ENCODE measurements at regions not wholly inside any gene's neighbourhood (a gene's known extent, or its start where the extent isn't known, plus 50 kb on each side); places are given as distances from the start of the nearest gene placed in this dataset.
A peak's percentile ranks its signal among the peaks of the same experiment; 100 is the strongest.
"Not testable (repeated sequence)": the region's sequence is repeated elsewhere in the genome, so short reads cannot be mapped to it uniquely, and the experiment has no call there.

GRCh38 chr16:85220964-85221731 lies 108.9 kb upstream of the CIBAR2 start:
- no peak for DNase-seq (ENCODE audit: low read depth)

GRCh38 chr16:85221771-85222154 lies 109.5 kb upstream of the CIBAR2 start:
- DNase-seq (ENCODE audit: low read depth), result no peak

- no peak for DNase-seq (ENCODE audit: low read depth)
Measured at GRCh38 chr16:85222155-85222863, 110.0 kb upstream of the CIBAR2 start.

DNA sequence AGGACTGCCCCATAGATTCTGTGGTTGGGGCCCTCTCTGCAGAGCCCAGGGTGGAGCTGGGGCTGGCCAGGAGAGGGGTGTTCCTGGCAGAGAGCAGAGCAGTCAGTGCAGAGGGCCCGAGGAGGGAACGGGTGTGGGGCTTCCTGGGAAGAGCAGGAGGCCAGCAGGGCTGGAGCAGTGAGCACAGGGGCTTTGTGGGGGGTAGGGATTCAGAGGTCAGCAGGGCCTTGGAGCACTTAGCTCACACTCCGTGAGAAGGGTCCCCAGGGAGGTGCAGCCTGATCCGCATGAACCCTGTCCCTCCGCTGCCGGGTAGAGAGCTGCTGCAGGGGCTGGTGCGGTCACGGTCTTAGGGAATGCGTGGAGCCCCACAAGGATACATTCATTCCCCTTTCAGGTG lies 113.0 kb upstream of the CIBAR2 start:
- no peak for DNase-seq (ENCODE audit: low read depth)

DNA sequence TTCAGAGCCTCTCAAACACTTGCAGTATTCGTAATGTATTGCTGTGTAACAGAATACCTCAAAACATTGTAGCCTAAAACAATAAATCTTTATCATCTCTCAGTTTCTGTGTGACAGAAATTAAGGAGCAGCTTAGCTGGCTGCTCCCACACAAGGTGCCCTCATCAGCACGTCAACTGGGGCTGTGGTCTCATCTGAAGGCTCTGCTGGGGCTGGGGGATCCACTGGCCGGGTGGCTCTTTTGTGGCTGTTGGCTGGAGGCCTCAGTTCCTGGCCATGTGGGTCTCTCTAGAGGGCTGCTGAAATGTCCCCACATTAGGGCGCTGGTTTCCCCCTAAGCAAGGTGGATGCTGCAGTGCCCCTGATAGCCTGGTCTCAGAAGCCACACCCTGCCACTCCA lies 113.4 kb upstream of the CIBAR2 start:
- no peak for DNase-seq (ENCODE audit: low read depth)

DNA sequence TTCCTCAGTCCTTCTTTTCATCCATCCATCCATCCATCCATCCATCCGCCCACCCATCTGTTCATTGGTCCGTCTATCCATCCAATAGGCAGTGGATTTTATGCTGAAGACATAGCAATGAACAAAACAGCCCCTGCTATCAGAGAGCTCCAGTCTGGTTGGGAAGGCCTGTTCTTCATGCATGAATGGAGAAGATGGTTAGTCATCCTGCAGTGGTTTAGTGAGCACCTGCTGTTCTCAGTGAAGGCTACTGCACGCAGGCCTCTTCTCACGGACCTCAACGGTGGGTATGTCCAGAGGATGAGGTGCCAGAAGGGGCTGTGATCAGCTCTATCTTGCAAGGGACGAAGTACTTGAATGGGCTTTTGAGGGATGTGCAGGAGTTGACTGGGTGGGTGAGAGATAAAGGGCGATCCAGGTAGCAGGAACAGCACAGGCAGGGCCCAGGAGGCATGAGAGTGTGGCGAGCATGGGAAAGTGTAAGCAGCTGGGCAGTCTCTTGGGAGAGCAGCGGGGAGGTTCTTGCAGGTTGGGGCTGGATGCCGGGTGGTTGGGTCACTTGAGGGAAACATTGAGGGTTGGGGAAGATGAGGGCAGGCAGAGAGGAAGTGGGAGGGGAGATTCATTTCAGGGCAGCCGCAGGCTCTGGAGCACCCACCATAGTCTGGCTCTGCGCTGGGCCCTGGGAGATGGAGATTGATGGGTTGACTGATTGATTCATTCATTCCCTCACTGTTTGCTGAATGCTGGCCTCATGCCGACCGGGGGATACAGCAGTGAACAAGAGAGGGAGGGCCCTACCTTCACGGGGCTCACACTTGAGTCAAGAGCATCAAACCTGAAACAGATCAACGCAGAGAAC lies 115.0 kb upstream of the CIBAR2 start:
- no peak for DNase-seq (ENCODE audit: low read depth)

- peak; percentile 60 for DNase-seq (ENCODE audit: low read depth)
Measured at GRCh38 chr16:85227946-85228862, 115.9 kb upstream of the CIBAR2 start.

- DNase-seq (ENCODE audit: low read depth), result no peak
Measured at GRCh38 chr16:85228970-85229430, 116.7 kb upstream of the CIBAR2 start.

DNA sequence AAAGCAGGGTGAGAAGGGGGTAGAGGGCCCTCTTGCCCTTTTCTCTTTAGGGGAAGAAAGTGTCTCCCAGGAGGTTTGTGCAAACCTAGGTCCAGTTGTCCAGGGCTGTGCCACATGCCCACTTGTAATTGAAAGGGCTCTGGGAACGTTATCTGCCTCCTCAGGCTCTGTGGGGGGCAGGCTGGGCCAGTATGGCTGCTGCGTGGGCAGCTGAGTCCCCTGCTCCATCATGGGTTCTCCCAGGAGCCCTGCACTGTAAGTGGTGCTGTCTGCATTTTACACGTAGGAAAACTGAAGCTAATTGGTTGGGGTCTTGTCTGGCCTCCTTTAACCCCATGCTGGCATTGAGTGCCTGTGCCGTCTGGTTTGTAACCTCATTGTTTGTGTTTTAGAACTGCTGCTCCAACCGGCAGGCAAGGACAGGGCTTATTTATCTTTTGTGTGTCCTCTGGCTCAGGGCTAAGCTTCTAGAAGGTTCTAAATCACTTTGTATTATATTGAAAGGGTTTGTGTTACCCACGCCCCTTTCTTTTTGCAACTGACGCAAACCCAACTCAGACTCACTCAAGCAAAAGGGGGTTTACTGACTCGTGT lies 117.7 kb upstream of the CIBAR2 start:
- no peak for DNase-seq (ENCODE audit: low read depth)

- DNase-seq (ENCODE audit: low read depth), result not testable (repeated sequence)
Measured at GRCh38 chr16:85230764-85231383, 118.6 kb upstream of the CIBAR2 start.

- DNase-seq (ENCODE audit: low read depth), result no peak
Measured at GRCh38 chr16:85231959-85232358, 119.7 kb upstream of the CIBAR2 start.

DNA sequence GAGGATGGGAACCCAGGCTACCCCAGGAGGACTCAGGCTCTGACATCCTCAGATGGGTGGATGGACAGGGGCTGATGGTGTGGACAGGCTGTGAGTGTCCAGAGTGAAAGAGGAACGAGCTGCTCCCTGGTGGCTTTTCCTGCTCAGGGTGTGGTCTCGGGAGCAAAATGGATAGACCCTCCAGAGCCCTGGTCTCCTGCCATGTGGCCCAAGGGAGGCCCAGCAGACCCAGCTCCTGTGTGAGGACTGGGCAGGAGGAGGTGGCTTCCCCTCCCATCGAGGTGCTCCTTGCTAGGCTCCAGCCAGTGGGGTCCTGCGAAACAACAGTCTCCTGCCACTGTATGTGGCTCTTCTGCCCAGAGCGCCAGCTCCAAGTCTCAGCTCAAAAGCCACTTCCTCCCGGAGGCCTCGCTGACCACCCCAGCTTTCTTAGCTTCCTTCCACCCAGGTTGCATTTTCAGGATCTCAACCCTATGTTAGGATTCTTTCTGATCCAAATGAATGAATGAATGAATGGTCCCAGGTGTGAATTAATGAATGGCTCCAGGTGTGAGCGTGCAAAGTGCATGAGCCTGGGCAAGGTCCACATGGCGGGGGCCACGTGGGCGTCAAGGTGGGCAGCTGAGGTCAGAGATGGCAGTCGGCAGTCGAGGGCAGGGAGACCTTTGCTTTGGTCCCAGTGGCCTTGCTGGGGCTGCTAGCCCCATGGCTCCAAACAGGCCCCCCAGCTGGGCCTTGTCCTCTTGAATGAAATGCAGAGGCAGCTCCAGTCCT lies 120.3 kb upstream of the CIBAR2 start:
- DNase-seq (ENCODE audit: low read depth), result no peak

DNA sequence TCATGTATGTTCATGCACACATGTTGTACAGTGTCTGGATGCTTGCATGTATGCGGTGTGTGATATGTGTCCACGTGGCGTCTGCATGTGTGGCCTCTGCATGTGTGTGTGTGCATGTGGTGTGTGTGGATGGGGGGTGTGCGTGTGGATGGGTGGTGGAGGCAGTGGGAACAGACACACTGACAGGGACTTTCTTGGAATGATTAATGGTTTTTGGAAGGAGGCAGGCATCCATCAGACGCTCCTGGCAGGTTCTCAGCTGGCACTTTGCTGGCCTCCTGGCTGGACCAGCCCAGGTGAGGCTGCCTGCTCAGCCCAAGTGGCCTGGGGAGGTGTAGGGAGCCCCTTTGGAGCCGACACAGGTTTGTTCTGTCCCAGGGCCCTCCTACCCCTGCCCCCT lies 121.2 kb upstream of the CIBAR2 start:
- DNase-seq (ENCODE audit: low read depth), result no peak

- DNase-seq (ENCODE audit: low read depth), result peak; percentile 72
Measured at GRCh38 chr16:85234310-85235204, 122.3 kb upstream of the CIBAR2 start.

GRCh38 chr16:85235991-85236817 lies 123.9 kb upstream of the CIBAR2 start:
- DNase-seq (ENCODE audit: low read depth), result peak; percentile 49

GRCh38 chr16:85236818-85237150 lies 124.5 kb upstream of the CIBAR2 start:
- peak; percentile 81 for DNase-seq (ENCODE audit: low read depth)

DNA sequence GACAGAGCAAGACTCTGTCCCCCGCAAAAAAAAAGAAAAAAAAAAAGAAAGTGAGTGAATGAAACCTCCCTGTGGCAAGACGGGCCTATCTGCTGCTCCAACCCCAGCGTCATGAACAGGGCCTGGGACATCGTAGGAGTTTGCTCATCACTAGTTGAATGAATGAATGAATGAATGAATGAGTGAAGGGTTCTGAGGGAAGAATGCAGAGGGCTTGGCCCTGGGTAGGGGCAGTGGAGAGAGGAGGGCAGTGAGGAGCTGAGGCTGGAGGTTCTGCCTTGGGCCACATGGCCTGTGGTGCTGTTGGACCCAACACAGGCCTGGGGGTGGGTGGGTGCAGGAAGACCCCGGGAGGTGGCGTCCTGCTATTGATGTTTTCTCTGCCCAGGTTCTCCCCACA lies 125.5 kb upstream of the CIBAR2 start:
- DNase-seq (ENCODE audit: low read depth), result no peak

GRCh38 chr16:85238233-85238647 lies 126.0 kb upstream of the CIBAR2 start:
- no peak for DNase-seq (ENCODE audit: low read depth)

Data from ELR (cell line).